ENCODE measurements at regions not wholly inside any gene's neighbourhood (a gene's known extent, or its start where the extent isn't known, plus 50 kb on each side); places are given as distances from the start of the nearest gene placed in this dataset.

DNA sequence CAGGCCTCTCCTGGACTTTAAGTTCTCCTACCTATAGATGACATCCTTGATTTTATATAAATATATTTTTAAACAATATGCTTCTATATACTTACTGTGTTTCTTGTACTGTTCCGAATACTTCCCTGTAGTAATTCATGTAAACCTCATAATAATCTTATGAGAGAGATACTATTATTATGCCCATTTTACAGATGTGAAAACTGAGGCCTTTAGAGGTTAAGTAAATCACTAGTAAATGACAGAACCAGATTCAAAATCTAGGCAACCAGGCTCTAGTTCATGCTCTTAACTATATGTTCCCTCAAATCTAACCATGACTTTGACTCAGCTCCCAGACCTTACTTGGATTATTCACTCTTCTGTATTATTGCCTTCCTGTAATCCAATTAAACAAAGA, 243.0 kb upstream of the NR4A3 start:
- H3K36me3 Mint-ChIP-seq (ENCODE audit: insufficient read depth in 1 of 3, low read depth in 3 of 3), result peaks cover under 1 to 4% (median 2%) of the 10 kb centered on the region in 3 experiments; a peak in 3 of 7 replicates
- Histone ChIP-seq H2BK12ac (ENCODE audit: insufficient read length, low read depth, low read length) (no peak overlapping the region), H3T11ph (ENCODE audit: low read length) (no peak overlapping the region), H4K20me1 (ENCODE audit: control insufficient read depth, insufficient read depth, insufficient read length) (no peaks in the 10 kb centered on the region), H4K91ac (ENCODE audit: insufficient read length, low read depth, low read length) (no peak overlapping the region), H3K14ac (ENCODE audit: insufficient read depth, low read length) (no peak overlapping the region), H3K79me1 (ENCODE audit: insufficient read depth, low read depth, low read length, poor library complexity, severe bottlenecking) (no peaks in the 10 kb centered on the region), H2BK20ac (ENCODE audit: low read depth, low read length, poor library complexity, severe bottlenecking) (no peak overlapping the region), H4K8ac (replicated peaks; ENCODE audit: insufficient read length, low read depth, low read length) (no peak overlapping the region), H3K4me1 (ENCODE audit: insufficient read depth, low read length) (peaks cover 2% of the 10 kb centered on the region; the same call in 1 of the 2 replicates), H3K56ac (ENCODE audit: insufficient read length, low read depth, low read length) (no peak overlapping the region), H3K23me2 (ENCODE audit: insufficient read length, low read depth, low read length, poor library complexity, severe bottlenecking) (no peaks in the 10 kb centered on the region), H2BK15ac (ENCODE audit: low read depth, low read length) (no peak overlapping the region), H3K27me3 (ENCODE audit: insufficient read depth, low read length) (no peaks in the 10 kb centered on the region), H2AFZ (ENCODE audit: low read length) (no peak overlapping the region), H3K9ac (ENCODE audit: extremely low read depth, insufficient read length, low read length) (no peak overlapping the region), H3K9me3 (ENCODE audit: control insufficient read depth, low read depth, low read length) (no peaks in the 10 kb centered on the region), H2AK5ac (ENCODE audit: insufficient read length, low read length) (no peak overlapping the region), H3K4me2 (ENCODE audit: insufficient read depth, insufficient read length, low read length) (no peak overlapping the region), H3K79me2 (ENCODE audit: insufficient read depth, low read length) (no peaks in the 10 kb centered on the region), H4K5ac (ENCODE audit: insufficient read length, low read depth, low read length) (no peak overlapping the region), H2BK5ac (ENCODE audit: insufficient read length, low read length) (no peak overlapping the region), H3K27ac (ENCODE audit: insufficient read length, low read depth, low read length) (no peak overlapping the region), H3K18ac (ENCODE audit: insufficient read length, low read depth, low read length) (no peak overlapping the region), H2BK120ac (ENCODE audit: low read depth, low read length, poor library complexity, severe bottlenecking) (no peak overlapping the region), H3K23ac (ENCODE audit: insufficient read length, low read depth, low read length) (no peak overlapping the region), H3K4ac (ENCODE audit: low read depth, low read length) (no peak overlapping the region)
- DNase-seq, result no peak
- H3K27me3 Mint-ChIP-seq (ENCODE audit: low read depth), result no peaks in the 10 kb centered on the region
- TF ChIP-seq, protein P1, sequence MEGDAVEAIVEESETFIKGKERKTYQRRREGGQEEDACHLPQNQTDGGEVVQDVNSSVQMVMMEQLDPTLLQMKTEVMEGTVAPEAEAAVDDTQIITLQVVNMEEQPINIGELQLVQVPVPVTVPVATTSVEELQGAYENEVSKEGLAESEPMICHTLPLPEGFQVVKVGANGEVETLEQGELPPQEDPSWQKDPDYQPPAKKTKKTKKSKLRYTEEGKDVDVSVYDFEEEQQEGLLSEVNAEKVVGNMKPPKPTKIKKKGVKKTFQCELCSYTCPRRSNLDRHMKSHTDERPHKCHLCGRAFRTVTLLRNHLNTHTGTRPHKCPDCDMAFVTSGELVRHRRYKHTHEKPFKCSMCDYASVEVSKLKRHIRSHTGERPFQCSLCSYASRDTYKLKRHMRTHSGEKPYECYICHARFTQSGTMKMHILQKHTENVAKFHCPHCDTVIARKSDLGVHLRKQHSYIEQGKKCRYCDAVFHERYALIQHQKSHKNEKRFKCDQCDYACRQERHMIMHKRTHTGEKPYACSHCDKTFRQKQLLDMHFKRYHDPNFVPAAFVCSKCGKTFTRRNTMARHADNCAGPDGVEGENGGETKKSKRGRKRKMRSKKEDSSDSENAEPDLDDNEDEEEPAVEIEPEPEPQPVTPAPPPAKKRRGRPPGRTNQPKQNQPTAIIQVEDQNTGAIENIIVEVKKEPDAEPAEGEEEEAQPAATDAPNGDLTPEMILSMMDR (conservative IDR thresholded peaks at IDR 0.05), result no peak
- H3K27ac Mint-ChIP-seq, result no peak overlapping the region
- no CpG with 5 or more reads among the region's 1 CpG for WGBS (ENCODE audit: extremely low coverage, insufficient read length, low lambda C conversion rate)
- H3K4me1 Mint-ChIP-seq, result peaks cover 7% of the 10 kb centered on the region in 2 experiments
- H3K9me3 Mint-ChIP-seq, result peaks cover 2 to 5% of the 10 kb centered on the region in 2 experiments; a peak in 4 of 5 replicates
- H3K4me3 Mint-ChIP-seq, result no peak overlapping the region
